ENCODE measurements at regions not wholly inside any gene's neighbourhood (a gene's known extent, or its start where the extent isn't known, plus 50 kb on each side); places are given as distances from the start of the nearest gene placed in this dataset.

- no peaks in the 10 kb centered on the region for H3K79me2 ChIP-seq (ENCODE audit: control insufficient read depth, insufficient read depth, low read length)
- CTCF ChIA-PET: interaction anchor here (1.4 kb wide), 1 partner anchor 13 kb away, joined by 3 read pairs; no protein-coding TSS in a partner anchor
- H3K9me3 ChIP-seq (ENCODE audit: control extremely low read depth in 1 of 3, control insufficient read depth in 2 of 3, insufficient read depth in 1 of 3, low read length in 2 of 3): peaks cover 0 to 3% (median 0%) of the 10 kb centered on the region in 3 donors
- WGBS (ENCODE audit: insufficient coverage): 100% methylated on average over 3 of the region's 8 CpGs
- no peak overlapping the region for H3K27ac ChIP-seq (ENCODE audit: low read length in 2 of 2)
- H3K27me3 ChIP-seq (replicated peaks in 1 of 4; ENCODE audit: control extremely low read depth in 1 of 4, control insufficient read depth in 3 of 4, insufficient read depth in 4 of 4, low read length in 3 of 4): no peaks in the 10 kb centered on the region
- peaks cover 4% of the 10 kb centered on the region for H3K4me1 Mint-ChIP-seq
- POLR2A ChIA-PET: no interaction called here
- H3K4me3 Mint-ChIP-seq: no peak overlapping the region
- TF ChIP-seq CTCF (IDR thresholded peaks at IDR 0.05) (no peak), EZH2 (IDR thresholded peaks at IDR 0.05; ENCODE audit: borderline replicate concordance, insufficient read depth, low read depth, low read length, poor library complexity, severe bottlenecking) (no peak)
- H3K27ac Mint-ChIP-seq: no peak overlapping the region
- no peaks in the 10 kb centered on the region for H3K27me3 Mint-ChIP-seq
- H3K9ac ChIP-seq (ENCODE audit: low read length): no peak overlapping the region
- H2AFZ ChIP-seq (ENCODE audit: insufficient read depth, low read depth, low read length, poor library complexity, severe bottlenecking): no peak overlapping the region
- H3K4me1 ChIP-seq (ENCODE audit: control insufficient read depth in 2 of 2, insufficient read depth in 2 of 2, low read length in 2 of 2): no peaks in the 10 kb centered on the region
- intact Hi-C loops (cut with micrococcal nuclease): no loop called here
- no peak overlapping the region for H3K4me2 ChIP-seq (replicated peaks; ENCODE audit: low read depth, low read length, poor library complexity, severe bottlenecking)
- no peak overlapping the region for H3K4me3 ChIP-seq (ENCODE audit: control extremely low read depth in 1 of 5, extremely low read depth in 1 of 5, insufficient read depth in 1 of 5, low read depth in 2 of 5, low read length in 4 of 5)
- H3K9me3 Mint-ChIP-seq (ENCODE audit: insufficient read depth): peaks cover 6% of the 10 kb centered on the region
- H3K36me3 ChIP-seq (replicated peaks in 1 of 2; ENCODE audit: control extremely low read depth in 1 of 2, control insufficient read depth in 1 of 2, extremely low read depth in 1 of 2, insufficient read depth in 2 of 2, low read length in 1 of 2): no peaks in the 10 kb centered on the region
- ATAC-seq (ENCODE audit: low read depth): no peak
- no peak for DNase-seq
- no peaks in the 10 kb centered on the region for H4K20me1 ChIP-seq (ENCODE audit: control insufficient read depth, insufficient read depth, low read length, poor library complexity, severe bottlenecking)
These were observed 210.5 kb upstream of the KLF6 start for GRCh38 chr10:3995302-3996210.

Data from B cell (primary cell).